NCI-H1436 treated with DMSO at 0.1 percent for 48 hours (cell line): ENCODE measurements at regions not wholly inside any gene's neighbourhood (a gene's known extent, or its start where the extent isn't known, plus 50 kb on each side); places are given as distances from the start of the nearest gene placed in this dataset.

Source experiments
- DNase-seq: peaks from one replicate; lab custom pipeline; 2025; lab: John Stamatoyannopoulos, UW

DNA sequence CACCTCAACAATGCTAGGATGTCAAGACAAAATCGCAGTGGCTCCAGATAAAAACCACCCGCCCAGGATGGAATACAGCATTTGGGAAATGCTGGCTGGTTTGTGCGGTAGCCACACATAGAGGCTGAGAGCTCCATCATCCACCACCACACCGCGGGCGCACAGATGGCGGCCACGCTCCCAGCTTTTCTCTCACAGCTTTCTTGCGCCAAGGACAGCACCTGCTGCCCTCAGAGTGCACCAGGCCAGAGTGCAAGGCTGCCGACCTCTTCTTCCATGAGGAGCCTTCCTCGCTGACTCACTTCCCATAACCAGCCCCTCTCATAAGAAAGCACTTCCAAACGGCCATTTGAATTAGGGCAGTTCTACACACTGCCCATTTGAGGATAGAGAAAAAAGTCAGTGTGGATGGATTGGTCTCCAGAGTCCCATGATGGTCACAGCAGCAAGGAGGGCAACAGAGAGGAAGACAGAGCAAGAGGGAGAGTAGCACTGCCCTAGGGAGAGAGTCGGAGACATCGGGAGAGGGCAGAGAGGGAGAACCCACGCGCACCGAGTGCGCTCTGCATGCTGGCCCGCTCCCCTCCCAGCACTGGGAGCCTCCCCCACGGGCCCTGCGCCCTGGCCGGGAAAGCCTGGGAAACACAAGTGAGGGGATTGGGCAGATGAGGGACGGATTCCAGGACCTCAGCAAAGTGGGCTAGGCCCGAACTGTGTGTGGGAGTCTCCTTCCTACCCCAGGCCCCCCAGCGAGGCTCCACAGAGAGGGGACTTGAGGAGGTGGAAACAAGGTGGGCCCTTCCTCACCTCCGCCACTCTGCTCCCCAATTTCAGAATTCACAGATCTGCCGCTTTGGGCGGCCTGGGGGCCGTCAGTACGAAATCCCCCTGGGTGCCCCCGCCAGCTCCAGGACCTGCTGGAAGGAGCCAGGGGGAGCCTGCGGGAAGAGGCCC is 156.9 kb downstream of the USP12 start:
- no peak for DNase-seq

DNA sequence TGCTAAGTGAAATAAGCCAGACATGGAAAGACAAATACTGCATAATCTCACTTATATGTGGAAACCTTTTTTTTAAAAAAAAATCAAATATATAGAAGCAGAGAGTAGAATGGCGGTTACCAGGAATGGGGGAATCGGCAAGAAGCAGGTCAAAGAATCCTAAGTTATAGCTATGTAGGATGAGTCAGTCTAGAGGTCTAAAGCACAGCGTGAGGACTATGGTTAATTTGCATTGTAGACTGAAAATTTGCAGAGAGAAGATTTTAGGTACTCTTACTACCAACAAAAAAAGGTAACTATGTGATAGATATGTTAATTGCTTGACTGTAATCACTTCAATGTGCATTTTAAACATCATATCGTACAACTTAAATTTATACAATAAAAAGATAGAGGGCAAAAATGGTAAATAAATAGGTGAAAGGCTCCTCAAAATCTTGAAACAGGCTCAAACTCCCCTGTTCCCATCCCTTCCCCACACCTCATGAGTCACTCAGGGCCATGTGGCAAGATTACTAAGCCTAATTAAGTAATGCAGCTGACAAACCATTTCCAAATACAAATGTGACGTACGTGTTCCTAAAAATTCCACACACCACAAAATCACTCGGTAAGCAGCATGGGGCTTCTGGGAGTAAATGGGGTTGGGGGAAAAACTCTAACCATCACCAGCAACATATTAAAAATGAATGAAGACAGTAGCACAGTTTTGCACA is 159.0 kb downstream of the USP12 start:
- no peak for DNase-seq

DNA sequence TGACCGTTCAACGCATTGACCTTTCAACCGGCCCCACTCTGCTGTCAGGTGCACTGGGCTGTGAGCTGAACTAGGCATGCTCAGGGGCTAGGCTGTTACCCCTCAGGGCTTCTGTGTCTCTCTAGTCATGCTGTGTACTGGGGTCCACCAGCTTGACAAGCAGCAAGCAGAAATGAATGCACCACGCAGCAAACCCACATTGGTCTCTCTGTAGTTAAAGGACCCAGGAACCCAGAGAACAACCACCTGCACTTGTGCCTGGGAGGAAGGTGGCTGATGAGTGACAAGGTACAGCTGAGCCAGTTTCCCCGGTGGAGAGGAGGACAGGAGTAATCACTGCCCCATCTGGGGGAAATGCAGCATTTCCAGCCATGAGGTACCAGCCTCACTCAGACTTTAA is 159.9 kb downstream of the USP12 start:
- no peak for DNase-seq

DNA sequence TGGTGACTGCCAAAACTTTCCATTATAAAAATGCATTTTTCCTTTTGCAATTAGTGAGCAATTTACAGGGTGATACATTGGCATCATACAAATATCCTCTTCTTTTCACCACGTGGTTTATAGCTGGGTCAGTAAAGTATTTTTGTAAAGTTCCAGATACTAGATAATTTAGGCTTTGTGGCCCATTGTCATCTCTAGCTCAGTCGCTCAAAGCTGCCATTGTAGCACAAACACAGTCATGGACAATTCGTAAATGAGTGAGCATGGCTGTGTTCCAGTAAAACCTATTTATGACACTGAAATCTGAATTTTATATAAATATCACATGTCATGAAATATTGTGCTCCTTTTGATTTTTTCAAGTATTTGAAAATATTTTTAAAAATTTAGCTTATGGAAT is 162.9 kb downstream of the USP12 start:
- DNase-seq = no peak

DNA sequence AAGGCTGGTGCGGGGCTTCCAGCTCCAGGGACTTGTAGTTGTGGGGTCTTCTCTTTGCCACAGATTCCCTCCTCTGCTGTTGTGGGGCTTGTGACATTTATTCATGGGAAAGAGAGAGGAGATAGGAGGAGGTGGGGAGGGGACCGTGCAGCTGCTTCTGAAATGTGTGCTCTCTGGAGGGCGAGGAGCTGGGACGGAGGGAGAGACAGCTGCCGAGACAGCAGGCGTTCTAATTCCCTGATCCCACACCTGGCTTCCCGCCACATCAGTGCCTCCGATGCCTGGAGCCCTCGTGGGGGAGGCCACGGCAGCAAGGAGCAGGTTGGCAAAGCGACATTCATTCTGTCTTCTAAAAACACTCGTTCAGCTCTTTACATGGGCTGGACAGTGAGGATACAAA is 164.4 kb downstream of the USP12 start:
- DNase-seq = no peak

DNA sequence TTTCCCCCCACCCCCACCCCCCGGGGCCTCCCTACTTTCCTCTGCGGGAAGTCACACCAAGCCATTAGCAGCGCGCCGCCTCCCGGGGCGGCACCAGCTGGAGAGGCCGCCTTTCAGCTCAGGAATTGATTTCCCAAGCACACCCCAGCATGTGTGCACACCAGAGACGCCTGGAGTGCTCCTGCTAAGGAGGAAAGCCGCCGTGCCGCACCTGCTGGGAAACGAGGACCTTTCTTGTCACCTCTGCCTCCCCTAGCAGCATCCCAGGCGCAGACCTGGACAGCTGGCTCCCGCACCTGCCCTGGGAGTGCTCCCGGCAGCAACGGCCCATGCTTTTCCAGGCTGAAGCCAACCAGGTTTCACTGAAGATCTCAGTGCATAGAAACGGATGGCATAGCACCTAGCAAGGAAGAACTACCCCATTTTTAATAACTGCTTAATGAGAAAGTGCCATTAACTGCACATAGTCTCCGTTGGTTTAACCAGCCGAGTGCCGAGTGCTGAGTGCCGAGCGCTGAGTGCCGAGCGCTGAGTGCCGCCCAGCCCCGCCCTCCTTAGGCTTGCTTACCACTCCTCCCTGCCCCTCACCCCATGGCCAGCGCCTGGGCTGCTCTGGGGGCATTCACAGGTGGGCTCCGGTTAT is 165.0 kb downstream of the USP12 start:
- DNase-seq = no peak

DNA sequence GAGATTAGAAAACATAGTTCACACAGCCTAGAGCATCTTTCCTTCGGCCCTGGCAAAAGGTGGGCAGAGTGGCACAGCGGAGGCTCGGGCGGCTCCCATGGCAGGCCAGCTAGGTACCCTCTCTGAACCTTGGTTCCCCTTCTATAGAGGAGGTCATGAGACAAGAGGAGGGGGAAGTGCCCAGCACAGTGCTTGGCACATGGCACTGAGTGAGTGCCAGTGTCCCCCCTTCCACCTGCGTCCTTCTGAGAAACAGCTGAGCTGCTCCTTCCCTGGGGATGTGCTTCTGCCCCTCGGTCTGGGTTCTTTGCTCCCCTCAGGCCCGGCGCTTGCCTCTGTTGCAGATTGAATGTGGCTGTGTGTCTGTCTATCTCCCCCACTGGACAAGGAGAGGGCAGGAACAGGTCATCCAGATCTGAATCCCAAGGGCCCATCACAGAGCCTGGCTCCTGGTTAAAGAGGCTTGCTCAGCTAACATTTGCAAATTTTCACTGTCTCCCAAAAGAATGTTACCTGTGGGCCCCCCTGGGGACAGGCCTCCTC is 165.6 kb downstream of the USP12 start:
- DNase-seq = no peak

DNA sequence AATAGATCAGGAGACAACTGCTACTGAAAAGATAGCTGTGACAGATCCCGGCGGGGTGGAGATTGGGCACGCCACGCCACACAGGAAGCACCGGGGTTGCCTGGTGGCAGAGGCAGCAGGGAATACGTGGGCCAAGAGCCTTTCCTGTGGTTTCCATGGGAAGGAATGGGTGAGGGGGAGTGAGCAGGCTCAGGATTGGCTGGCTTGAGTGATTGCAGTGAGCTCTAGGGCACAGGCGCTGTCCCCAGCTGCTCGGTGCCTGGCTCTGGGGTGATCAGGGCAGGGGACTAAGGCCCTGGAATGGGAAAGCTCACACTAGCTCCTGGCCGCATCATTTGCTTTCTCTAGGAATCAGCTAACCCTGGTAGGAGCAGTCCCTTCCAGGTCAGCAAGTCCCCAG is 166.1 kb downstream of the USP12 start:
- no peak for DNase-seq

DNA sequence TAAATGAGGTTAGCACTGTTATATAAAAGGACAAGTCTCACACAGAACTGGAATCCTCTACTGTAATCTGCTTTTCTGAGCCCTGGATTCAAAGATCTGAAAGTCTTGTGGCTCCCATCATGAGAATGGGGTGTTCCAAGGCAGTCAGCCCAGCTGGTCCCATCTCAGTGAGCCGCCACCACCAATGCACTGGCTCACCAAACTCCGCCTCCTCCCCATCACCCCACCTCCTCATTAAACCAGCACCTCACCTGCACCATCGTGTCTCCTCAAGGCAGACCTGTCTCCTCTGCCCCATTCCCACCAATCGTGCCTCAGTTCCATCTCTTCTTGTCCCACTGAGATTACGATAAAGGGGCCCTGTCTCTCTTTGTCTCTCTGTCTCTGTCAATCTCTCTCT is 166.7 kb downstream of the USP12 start:
- DNase-seq = no peak

DNA sequence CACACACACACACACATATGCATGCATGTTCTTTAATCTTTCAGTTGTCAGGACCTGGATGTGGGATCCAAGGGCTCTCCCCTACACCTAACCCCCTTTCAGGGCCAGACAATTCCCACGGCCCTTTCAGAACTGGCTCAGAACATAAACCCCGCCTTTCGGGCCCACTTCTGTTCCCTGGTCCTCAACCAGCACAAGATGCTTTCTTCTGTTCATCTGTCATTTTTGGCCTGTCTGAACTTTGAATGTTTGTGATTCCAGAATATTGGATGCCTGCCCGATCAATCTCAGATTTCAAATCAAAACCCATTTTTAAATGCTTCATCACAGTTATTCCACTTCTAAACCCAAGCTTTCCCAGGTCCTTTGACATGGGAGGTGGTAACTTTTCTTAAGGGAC is 167.3 kb downstream of the USP12 start:
- no peak for DNase-seq

DNA sequence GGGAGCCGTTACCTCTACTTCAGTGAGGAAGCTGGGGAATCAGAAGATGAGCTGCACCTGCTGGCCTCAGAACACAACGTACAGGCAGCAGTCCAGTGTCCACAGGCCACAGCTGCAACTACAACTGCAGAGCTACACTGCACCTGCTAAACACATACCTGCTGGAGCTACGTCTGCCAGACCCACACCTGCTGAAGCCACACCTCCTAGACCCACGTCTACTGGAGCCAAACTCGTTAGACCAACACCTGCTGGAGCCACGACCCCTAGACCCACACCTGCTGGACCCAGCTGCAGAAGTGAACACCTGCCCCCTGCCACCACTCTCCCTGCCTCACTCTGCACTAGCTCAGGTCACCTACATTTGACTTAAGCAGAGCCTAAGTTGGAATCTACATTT is 169.9 kb downstream of the USP12 start:
- DNase-seq = no peak

DNA sequence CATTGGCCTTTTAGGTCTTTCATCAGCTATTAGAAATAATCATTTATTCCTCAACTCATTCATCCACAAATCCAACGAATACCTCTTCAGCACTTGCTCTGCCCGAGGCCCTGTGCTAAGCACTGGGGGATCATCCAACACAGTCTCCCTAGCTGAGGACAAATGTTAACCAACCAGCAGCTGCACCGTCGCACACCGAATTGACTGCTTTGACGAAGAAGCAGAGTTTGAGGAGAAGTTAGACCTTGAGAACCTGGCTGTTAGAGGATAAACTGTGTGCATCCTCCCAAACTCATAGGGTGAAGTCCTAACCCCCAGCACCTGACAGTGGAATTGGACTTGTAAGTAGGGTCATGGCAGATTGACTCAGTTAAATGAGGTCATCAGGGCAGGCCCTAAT is 170.9 kb downstream of the USP12 start:
- DNase-seq = no peak

DNA sequence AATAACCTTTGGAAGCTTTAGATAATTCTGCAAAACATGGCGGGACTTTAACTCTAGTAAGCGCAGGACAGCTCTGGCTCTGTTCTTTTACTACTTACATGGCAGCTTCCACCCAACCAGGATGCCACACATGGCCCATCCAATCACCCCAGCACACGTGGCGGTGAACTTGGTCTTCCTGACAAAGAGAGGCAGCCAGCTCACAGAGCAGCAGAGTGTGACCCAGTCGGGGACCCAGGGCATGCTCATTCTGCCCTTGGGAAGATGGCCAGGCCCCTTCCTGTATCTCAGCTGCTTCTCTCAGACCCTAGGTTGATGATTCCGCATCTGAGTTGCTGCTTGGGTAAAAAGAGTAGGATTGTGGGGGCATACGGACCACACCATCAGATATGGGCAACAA is 172.1 kb downstream of the USP12 start:
- DNase-seq = no peak

DNA sequence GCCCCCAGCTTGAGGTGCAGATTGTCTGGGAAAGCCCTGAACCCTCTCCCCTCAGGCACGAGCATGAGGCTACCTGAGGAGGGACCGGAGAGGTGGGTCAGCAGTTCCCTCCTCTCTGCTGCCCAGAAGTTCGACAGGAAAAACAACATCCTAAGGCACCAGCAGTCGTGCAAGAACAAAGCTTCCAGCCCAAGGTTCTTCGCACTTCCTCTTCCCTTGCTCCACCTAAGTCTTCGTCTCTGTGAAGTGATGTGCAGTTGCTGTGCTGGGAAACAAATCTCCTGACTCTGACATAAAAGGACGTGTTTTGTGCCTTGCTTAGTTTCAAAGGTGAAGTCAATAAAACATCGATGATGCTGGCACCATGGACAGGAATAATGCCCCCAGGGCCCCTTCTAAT is 173.3 kb downstream of the USP12 start:
- no peak for DNase-seq

DNA sequence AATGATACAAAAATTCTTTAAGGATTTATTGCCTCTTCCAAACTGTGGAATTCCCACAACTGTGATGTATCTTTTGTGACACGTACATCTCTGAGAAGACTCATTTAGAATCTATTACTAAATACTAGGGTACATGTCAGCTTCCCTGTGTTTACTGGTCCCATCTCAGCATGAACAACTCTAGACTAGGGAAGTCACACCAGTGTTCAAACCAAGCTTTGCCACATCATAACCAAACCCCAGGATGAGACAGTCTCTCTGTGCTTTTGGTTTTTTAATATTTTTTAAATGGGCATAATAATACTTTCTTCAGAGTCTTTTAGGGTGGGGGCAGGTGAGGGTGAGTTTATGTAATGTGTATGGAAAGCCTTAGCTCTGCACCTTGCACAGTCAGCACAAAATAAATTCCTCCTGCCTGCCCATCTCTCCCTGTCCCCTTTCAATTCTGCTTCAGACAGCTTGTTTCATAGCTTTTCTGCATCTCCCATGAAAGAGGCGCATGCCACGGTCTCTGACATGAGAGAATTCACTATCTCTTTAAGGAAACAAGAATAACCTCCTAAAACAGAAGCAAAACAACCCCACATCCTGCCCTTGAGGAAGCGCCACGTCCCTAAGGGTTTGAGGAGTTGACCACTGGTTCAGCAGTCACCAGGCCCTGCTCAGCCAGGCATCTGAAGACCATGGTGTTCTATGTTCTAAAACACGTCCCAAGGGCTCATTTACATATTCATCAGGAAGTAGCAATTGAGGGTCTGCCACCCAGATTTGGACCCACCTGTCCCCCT is 174.5 kb downstream of the USP12 start:
- no peak for DNase-seq

DNA sequence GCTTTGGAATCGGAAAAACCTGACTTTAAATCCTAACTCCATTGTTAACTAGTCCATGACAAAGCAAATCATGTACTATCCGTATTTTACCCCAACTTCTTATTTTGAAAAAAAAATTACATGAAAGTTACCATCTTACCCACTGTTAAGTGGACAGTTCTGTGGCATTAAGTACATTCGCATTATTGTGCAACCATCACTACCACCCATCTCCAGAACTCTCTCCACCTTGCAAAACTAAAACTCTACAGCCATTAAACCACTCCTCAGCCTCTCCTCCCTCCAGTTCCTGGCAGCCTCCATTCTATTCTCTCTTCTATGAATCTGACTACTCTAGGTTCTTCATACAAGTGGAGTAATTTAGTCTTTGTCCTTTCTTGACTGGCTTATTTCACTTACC is 176.5 kb downstream of the USP12 start:
- DNase-seq = no peak

DNA sequence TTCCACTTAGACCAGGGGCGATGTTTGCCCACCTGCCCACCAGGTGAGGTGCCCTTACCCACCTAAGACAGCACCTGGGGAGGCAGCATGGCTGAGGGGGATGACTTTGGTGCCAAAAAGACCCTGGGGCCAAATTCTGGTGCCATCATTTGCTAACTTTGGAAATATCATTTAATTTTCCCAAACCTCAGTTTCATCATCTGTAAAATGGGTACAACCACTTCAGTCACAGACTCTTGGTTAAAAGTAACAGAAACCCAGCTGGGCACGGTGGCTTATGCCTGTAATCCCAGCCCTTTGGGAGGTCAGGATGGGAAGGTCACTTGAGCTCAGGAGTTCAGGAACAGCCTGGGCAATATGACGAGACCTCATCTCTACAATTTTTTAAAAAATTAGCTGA is 177.8 kb downstream of the USP12 start:
- DNase-seq = no peak

DNA sequence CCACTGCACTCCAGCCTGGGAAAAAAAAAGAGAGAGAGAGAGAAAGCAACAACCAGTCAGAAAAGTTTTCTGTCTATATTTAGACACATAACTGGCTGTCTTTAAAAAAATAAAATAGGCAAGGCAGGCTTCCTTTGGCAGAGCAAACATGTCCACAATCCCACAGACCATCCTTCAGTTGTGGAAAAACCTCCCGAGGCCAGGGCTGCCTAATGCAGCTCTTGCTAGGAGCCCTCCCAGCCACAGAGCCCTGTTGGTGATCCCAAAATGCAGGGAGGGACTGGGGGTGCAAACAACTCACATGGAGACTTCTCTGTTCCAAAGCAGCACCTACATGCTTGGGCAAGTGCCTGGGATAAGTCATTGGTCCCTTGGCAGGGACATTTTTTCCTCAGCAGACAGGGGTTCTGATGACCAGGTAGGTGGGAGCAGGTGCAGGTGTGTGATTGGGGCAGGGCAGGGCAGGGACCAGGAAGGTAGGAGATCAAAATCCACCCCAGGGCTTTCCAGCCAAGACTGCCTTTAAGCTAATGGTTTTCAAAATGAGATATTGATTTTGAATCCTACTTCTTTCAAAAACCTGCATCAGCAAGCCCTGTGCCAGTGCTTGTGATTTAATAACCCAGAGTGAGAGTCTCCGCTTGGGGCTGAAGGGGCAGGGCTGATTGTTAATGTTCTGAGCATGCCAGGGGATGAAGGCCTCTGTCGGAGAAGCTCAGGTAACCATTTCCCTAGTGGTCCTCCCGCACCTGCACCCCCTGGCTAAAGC is 178.5 kb downstream of the USP12 start:
- no peak for DNase-seq

DNA sequence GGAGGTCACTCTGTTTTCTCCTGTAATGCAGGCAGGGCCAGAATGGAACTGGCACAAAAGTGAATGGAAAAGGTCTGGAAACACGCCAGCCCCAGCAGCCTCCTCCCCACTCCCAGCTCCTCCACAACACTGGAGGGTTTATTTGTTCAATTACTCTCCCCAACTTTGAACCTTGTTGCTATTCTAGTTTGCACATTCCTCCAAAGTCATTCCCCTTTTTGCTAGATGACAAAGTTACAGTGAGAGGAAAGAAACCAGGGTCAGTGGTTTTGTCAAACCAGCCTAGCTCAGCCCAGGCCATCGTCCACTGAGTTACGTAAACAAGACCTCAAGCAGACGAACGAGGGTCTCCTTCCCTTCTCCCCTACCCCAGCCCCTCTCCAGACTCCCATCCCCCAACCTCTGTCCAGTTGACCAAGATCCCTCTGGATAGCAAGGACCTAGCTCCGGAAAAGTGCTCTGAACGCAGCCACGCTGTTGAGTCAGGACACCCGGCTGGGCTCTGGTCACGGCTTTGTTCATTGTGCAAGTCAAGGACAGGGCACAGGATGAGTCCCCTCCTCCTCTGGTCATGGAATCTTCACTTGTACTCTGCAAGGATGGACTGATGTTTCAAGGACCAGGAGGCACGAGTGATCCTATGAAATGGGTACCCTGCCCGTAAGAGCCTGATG is 180.0 kb downstream of the USP12 start:
- DNase-seq = no peak

DNA sequence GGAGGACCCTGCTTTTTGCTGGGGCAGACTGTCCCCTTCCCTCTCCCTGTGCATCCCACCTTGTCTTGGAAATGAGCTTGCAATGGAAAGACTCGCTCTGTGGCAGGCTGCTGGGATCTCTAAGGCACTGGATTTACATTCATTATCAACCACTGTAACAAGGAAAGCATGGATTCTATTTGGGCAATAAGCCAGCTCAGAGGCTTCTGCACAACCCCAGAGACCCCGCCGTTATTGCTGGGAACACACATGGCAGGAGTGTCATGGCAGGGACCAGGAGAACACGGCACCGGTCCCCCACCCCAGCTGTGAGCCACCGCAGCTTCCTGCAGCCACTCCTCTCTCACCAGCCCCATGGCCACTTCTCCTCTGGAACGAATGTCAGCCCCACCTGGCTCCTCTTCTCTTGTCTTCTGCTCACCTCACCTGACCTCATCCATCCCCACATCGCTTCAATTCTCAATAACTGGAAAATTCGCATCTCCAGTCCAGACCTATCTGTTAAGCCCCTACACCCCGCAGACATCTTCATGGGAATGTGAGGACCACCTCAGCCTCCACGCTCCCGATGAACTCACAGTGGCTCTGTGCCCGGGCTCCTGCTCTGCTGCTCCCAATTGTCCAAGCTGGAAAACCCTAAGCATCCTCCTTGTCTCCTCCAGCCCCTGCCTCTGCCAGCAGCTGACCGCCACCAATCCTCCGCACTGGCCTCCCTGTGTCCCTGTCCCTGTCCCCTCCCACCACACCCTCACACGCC is 181.5 kb downstream of the USP12 start:
- no peak for DNase-seq
